GM10248 (cell line): ENCODE measurements at regions not wholly inside any gene's neighbourhood (a gene's known extent, or its start where the extent isn't known, plus 50 kb on each side); places are given as distances from the start of the nearest gene placed in this dataset.
A peak's percentile ranks its signal among the peaks of the same experiment; 100 is the strongest.

Source experiments
- CTCF ChIA-PET: fragments of 300-600 bp; sonication (Branson Sonifier 250); formaldehyde crosslinking; extraction: SDS; loops from one replicate; lab custom pipeline; 2021; ENCODE audit warnings: antibody characterized with exemption; lab: Yijun Ruan, JAX
- POLR2A ChIA-PET: fragments of 350-650 bp; sonication (Branson Sonifier 250); formaldehyde crosslinking; extraction: SDS; loops from one replicate; lab custom pipeline; 2020; ENCODE audit warnings: antibody characterized with exemption; lab: Yijun Ruan, JAX
- DNase-seq: peaks from one replicate; pipeline ENCODE4 v3.0.0; 2012; ENCODE audit errors: extremely low spot score
- TF ChIP-seq, protein P1 (sequence below): IDR thresholded peaks from 2 replicates; pipeline ENCODE4 v1.5.1; 2012; ENCODE audit warnings: mild to moderate bottlenecking, low read depth; ENCODE audit errors: extremely low read depth, missing control alignments, control extremely low read depth

DNA sequence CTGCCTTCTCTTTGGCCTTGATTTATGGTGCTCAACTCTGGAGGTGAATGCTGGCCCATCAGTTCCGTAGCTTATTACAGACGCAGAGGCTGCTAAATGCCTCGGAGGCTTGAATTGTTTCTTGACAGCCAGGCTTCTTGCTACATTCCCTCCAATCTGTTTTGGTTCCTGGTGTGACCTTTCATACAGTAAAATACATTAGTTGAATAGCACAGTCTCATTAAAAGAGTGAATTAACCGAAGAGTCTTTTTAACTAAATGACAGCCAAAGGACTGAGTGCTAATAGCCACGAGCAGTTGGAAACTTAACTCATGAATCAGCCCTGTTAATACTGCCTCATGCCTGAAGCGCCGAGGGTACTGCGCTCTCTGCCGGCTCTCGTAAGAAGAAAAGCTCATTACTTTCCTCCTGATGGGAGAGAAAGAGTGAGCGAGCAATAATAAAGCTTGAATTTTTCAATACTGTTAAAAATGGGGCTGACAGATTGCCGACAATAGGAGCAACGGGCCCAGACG is 236.4 kb upstream of the GPR26 start:
- POLR2A ChIA-PET: no interaction called here

GRCh38 chr10:123433539-123433938 is 232.6 kb upstream of the GPR26 start:
- POLR2A ChIA-PET: no interaction called here
- TF ChIP-seq, protein P1, sequence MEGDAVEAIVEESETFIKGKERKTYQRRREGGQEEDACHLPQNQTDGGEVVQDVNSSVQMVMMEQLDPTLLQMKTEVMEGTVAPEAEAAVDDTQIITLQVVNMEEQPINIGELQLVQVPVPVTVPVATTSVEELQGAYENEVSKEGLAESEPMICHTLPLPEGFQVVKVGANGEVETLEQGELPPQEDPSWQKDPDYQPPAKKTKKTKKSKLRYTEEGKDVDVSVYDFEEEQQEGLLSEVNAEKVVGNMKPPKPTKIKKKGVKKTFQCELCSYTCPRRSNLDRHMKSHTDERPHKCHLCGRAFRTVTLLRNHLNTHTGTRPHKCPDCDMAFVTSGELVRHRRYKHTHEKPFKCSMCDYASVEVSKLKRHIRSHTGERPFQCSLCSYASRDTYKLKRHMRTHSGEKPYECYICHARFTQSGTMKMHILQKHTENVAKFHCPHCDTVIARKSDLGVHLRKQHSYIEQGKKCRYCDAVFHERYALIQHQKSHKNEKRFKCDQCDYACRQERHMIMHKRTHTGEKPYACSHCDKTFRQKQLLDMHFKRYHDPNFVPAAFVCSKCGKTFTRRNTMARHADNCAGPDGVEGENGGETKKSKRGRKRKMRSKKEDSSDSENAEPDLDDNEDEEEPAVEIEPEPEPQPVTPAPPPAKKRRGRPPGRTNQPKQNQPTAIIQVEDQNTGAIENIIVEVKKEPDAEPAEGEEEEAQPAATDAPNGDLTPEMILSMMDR: no peak
- DNase-seq: no peak
- CTCF ChIA-PET: no interaction called here

More for the DNA sequence above, 236.4 kb upstream of the GPR26 start:
- TF ChIP-seq, protein P1: no peak
- DNase-seq: no peak
- CTCF ChIA-PET: interaction anchor here (0.7 to 2.1 kb wide), 8 partner anchors 11 to 204 kb away, joined by 3 to 8 read pairs (median 4); no protein-coding TSS in a partner anchor

DNA sequence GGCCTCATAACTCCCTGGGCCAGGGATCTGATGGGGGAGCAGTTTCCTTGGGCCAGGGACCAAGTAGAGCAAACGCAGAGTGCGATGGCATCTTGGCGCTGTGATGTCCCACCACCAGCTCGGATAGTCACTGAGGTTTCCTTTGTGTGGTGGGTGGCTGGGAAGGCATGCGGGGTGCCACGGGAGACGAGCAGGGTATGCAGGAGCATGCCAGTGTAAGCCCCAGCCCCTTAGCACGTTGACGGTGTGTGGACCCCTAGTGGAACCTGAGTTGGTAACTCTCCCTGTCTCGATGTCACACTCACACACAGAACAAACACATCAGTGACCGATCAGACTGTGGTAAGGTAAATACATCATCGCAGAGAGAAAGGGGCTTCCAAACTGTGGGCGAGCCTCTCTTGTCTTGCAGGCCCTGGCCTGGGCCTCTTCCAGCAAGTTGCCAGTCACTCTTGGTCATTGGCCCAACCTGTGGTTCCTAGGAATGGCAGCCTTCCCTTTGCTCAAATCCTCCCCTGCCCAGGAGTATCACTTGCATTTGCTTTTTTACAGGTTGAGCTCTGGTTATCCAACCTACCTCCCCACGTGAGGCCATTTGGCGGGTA is 231.6 kb upstream of the GPR26 start:
- no peak for DNase-seq
- TF ChIP-seq, protein P1: no peak
- ChIA-PET POLR2A (no interaction called here), CTCF (interaction anchor here (0.8 to 1.3 kb wide), 2 partner anchors 14 to 32 kb away, joined by 3 read pairs; no protein-coding TSS in a partner anchor)

DNA sequence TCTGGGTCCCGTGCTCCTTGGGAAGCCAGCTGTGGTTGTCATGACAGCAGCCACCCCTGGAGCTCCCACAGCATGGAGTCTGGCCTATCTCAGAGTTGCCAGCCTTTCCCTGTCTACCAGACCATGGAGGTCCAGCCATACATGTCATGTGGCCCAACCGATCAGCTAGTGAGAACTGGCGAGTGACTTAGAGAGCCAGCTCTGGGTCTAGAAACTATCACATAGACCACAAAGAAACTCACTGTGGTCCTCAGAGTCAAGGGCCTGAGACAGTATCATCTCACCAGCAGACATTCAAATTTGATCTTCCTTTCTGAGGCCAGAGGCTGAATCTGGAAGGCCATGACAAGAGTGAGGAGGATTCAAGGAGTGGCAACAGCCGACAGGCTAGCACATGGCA is 223.3 kb upstream of the GPR26 start:
- ChIA-PET POLR2A (no interaction called here), CTCF (no interaction called here)
- TF ChIP-seq, protein P1: no peak
- peak; percentile 77 for DNase-seq

- no peak for DNase-seq
- TF ChIP-seq, protein P1: no peak
- POLR2A ChIA-PET: no interaction called here
- CTCF ChIA-PET: no interaction called here
Measured at GRCh38 chr10:123443924-123444323, 222.2 kb upstream of the GPR26 start.

DNA sequence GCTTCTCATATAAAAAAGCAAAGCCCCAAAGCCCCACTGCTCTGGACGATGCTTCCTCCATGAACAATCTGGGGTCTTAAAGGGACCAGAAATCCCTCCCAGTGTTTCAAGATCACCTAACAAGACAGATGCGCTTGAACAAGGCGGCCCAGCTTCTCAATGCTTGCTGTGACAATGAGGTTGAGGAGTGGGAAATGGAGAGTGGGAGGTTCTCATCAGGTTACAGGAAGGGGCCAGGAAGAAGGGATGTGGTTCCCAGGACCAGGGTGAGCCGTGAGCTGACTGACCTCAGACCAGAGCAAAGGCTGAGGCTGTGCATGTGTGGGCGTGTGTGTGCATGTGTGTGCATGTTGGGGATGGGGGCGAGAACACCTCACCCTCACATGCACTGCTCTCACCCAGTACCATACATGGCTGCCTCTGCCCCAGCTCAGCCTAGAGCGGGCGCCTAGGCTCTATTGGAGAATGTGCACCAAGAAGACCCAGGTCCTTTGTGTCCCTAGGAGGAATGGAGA is 220.8 kb upstream of the GPR26 start:
- CTCF ChIA-PET: interaction anchor here (0.9 to 1.8 kb wide), 3 partner anchors 8 to 17 kb away, joined by 3 to 7 read pairs (median 3); no protein-coding TSS in a partner anchor
- peak; percentile 38 for DNase-seq
- TF ChIP-seq, protein P1: no peak
- POLR2A ChIA-PET: no interaction called here
